HG02943 (cell line): ENCODE measurements at regions not wholly inside any gene's neighbourhood (a gene's known extent, or its start where the extent isn't known, plus 50 kb on each side); places are given as distances from the start of the nearest gene placed in this dataset.

ENCODE experiments used
- ATAC-seq: cut with Tn5 transposase; IDR thresholded peaks from one replicate; pipeline ENCODE4 v1.9.1; 2021; ENCODE audit warnings: mild to moderate bottlenecking, low read depth, moderate library complexity; ENCODE audit not compliant: unreplicated experiment

DNA sequence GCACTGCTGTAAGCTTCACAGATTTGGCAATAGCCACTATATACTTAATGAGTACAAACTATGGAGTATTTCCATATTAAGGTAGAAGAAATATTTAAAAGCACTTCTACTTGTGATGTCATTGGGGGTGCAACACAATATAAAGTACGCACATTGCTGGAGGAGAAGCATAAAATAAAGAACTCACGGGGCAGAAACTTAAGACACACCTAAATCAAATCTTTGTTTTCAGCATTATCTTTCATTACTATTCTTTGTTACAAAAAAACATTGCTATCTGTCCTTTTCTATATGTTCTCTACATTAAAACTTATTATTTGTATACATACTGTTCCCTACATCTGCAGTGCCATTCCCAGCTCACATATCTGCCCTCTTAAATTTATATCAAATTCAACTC lies 93.3 kb upstream of the VPREB1 start:
- ATAC-seq = no peak

DNA sequence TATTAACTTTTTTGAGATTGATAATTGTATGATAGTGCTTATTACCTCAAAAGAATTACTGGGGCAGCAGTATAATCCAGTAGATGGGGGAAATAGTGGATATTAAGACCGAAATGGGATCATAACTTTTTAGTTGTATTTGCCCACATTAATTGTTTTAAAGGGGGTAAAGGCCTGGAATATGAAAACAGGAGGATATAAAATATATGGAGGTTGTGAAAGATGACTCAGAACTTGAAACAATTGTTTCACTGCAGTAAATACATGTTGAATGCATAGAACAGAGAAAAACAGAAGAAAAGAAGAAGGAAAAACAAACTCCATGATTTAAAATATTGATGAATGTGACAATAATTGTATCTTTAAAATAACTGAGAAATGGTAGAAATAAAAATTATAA lies 94.1 kb upstream of the VPREB1 start:
- no peak for ATAC-seq

DNA sequence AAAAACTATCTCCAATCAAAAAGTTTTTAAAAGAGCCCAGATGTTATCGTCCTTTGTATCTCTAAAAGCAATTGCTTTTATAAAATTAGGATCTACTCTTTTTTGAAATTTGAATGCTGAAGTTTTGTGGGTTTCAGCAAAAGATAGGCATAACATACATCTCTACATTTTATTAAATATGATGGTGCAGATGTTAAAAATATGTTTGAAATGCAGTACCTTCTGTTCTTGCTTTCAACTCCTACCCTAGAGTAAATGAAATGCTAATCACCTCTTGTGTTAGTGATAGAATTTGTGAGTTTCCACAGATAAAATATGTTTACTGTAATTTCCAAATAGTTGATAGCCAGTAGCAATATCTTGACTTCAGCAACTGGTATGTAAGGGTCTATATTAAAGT lies 95.7 kb upstream of the VPREB1 start:
- ATAC-seq = no peak

DNA sequence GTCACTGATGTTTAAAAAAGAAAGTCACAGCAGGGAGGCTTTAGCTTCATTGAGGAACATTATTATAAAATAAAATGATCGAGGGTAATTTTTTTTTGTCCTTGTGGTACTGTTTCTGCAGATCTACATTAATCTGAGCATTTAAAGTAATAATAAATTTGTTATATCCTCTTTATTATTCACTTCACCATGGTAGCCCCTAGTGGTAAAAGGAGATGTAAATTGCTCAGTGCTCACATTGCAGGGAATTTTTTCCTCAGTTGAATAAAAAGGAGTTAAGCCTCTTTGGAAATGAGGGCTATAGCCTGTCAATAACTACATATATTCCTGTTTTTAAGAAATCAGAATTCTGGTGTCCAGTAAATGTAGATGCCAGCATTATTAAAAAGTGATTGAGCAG lies 99.7 kb upstream of the VPREB1 start:
- ATAC-seq = no peak

DNA sequence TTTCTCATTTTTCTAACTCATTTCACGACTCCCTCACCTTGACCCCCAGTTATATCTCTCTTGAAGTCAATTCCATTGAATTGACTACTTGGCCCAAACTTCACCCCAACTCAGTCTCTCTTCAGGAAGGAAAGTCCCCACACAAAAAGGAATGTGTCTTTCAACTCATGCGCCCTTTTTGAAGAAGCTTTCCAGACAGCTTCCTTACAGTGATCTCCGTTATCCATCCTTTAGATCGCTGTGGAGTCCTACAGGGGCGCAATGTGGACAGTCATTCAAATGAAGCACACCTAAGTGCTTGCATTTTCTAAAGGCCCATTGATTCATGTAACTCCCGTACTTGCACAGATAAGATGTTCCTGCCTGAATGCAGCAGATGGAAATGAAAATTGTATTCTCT lies 101.1 kb upstream of the VPREB1 start:
- no peak for ATAC-seq

DNA sequence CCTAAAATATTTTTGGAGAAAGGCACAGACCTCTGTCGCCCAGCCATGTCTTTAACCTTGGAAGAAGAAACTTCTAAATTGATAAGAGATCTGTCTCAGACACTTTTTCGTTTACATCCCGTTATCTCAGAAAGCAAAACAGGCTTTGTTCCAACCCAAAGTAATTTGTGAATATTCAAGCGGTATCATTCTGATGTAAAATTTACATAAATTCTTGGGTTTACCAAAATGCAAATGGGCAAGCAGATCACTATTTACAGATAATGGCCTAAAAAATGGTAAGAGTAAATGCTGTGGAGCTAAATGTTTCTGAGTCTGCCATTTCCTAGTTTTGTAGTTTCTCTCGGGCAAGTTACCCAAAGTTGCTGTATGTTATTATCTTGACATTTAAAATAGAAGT lies 101.9 kb upstream of the VPREB1 start:
- ATAC-seq = no peak

DNA sequence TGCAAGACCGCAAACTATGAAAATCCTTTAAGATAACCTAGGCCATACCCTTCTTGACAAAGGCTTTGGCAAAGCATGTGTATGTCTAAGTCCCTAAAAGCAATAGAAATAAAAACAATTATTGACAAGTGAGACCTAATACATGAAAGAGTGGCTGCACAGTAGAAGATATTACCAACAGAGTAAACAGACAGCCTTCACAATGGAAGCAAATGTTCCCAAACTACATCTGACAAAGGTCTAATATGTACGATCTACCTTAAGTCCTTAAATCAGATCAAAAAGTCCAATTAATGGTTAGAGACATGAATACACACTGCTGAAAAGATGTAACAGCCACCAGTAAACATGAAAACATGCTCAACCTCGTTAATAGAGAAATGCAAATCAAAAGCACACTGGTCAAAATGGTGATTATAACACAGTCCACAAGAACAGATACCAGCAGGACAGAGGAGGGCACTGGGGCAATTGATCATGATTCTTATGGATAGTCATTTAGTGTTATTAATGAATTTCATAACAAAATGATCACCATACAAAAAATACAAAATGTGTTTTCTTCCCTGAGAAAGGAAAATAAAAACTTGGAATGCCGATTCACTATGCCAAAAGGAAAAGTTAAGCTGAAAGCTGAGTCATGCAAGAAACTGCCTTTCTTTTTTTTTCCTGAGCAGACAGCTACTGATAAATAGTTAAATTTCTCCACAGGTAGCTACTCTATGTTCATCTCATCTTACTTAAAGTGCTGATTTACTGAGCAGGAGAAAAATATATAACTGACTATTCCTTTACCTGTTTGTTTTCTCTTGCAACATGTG lies 102.6 kb upstream of the VPREB1 start:
- no peak for ATAC-seq

DNA sequence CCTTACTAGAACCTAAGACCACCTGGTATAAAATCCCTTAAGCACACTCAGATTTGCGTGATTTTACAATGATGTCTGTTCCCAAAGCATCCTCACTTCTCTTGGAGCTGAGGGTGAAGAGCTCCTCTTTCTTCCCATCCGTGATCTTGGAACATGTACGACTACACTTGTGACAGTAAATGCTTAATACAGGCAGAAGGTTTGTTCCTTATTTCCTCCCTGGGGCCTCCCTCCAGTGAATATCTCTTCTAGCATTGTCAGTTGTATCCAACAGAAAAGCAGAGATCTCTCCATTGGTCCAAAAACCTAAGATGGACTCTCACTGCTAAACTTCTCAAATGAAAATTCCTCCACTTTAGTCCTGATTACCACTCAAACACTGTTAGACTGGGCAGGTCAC lies 103.6 kb upstream of the VPREB1 start:
- no peak for ATAC-seq

DNA sequence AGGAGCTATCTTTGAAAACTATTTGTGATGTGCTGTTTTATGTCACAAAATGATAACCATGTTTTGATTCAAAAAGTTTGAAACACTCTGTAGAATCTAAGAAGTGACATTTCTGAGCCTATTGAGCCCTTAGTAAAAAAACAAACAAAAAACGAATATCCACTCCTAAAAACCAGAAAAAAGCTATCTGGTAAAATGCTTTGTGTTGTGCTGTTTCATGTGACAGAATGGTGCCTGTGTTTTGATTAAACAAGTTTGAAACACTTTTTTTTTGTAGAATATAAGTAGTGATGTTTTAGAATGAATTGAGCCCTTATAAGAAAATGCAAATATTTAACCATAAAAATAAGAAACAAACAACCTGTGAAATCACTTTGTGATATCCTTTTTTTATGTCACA lies 105.2 kb upstream of the VPREB1 start:
- no peak for ATAC-seq

DNA sequence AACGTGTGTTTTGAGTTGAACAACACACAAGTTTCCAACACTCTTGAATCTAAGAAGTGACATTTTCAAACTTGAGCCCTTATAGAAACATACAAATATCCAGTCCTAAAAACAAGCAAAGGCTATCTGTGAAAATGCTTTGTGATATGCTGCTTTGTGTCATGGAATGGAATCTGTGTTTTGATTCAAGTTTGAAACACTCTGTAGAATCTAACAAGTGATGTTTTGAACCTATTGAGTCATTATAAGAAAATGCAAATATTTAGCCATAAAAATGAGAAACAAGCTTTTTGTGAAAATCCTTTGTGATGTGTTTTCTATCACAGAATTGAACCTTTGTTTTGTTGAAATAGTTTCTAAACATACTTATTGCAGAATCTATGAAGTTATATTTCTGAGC lies 105.7 kb upstream of the VPREB1 start:
- no peak for ATAC-seq

DNA sequence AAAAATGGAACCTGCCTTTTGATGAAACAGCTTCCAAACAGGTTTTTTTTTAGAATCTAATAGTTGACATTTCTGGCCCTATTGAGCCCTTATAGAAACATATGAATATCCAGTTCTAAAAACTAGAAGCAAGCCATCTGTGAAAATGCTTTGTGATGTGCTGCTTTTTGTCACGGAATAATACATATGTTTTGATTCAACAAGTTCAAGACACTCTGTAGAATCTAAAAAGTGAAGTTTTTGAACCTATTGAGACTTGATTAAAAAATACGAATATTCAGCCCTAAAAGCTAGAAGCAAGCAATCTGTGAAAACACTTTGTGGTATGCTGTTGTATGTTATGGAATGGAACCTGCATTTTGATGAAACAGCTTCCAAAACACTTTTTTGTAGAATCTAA lies 106.7 kb upstream of the VPREB1 start:
- ATAC-seq = no peak

DNA sequence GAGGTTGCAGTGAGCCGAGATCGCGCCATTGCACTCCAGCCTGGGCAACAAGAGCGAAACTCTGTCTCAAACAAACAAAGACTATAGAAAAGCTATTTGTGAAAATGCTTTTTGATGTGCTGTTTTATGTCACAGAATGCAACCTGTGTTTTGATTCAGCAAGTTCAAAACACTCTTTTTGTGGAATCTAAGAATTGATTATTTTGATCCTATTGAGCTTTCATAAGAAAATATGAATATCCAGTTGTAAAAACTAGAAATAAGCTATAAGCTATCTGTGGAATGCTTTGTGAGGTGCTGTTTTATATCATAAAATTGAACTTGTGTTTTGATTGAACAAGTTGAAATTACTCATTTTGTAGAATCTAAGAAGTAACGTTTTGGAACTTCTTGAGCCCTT lies 110.7 kb upstream of the VPREB1 start:
- no peak for ATAC-seq

DNA sequence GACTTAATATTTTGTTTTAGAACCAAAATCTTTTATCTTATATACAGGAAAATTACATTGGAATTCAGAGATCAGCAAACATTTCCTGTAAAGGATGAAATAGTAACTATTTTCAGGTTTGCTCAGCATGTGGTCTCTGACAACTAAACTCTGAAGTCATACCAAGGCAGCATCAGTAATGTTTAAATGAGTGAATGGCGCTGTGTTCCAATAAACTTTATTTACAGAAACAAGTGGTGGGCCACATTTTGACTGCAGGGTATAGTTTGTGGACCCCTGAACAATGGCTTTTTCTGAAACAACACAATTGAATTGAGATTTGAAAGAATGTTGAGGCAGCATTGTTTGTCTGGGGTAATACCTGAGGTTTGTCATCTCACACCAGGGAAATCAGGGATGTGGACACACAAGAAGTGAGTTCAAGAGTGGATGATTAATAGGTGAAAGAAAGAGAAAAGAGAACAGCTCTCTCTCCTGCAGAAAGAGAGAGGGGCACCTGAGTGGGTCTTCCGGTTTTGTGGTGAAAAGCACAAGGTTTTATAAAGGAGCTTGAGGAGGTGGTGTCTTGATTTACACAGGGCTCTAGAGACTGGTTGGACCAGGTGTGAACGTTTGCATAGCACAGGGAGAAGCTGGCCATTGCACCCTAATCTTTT lies 113.5 kb upstream of the VPREB1 start:
- ATAC-seq = no peak

DNA sequence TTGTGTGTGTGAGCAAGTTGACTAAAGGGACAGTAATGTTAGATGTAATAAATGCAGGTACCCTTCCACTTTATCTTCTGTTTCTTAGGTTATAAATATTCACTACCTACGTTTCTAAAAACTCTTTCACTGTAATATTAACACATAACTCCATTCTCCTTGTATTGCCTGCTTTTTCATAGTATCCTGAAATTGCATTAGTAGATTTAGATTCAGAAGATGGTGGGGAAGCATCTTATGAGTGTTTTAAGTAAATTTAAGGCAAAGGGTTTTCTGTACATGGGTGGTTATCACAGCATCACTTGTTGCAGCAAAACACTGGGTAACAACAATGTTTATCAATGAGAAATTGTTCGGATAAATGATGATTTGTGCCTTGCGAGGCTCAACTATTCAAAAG lies 115.2 kb upstream of the VPREB1 start:
- no peak for ATAC-seq

DNA sequence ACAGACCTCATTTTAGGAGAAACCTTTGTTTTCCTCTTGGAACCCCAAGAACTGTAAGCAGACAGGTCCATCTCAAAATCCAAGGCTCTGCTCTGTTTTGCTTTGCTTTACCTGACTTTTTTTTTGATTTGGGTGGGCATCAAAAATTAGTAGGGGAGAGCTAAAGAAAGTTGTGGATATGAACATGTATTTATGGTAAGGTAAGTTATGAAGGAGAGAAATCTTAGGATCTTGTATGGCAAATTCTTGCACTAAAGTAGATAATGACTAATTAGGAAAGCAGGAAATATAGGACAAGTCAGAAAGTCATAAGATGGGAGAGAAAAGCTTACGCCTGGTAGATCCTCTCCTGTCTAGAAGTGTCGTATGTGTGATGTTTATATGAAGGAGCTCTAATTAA lies 116.1 kb upstream of the VPREB1 start:
- ATAC-seq = no peak

DNA sequence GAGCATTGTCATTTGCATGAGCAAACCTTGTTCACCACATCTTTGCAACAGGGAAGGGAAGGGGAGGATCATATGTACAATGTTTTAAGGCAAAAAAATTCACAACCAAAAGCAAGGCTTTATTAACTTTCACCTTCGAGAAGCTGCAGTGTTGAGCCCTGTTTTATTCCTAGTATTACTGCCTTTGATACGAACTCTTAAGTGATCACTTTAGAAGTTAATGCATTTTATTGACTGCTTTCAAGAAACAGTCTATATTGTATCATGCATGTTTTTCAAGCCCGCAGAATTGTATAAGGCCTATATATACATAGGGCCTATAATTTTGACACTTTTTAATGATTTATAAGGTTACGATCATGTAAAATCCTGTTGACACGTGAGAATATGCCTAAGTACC lies 117.5 kb upstream of the VPREB1 start:
- ATAC-seq = no peak

DNA sequence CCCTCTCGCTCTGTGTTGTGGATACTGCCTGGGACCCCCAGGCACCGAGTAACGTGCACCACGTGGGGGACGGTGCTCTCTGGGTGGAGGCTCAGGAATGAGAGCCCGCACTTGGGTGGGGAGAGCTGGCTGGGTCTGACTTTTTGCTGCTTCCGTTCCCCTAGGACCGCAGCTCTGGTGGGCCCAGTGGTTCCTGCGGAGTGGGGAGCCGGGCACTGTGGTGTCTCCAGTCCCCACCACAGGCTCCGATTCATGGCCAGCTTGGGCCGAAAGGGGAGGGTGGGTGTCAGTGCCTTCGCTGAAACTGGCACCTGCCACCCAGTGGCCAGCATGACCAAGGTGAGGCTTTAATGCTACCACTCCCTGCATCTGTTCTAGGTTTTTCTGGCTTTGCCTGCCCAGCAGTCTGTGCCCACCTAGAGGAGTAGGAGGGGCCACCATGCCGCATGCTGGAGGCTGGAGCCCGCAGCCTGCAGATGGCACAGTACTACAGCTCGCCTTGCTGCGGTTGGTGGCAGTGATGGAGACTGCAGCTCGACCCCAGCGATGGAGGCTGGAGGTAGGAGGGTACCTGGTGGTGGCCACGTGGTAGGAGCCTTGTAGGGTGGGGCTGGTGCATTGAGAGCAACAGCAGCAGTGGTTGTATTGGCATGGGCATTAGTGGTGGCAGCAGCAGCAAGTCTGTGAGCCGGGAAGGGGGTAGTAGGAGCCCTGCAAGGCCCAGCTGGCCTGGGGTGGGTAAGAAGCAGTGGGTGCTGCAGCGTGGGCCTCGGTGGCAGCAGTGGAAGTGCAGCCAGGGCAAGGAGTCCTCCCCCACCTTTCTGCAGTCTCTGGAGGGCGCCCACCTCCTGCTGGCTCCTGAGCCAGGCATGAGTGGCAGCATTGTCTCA lies 118.8 kb upstream of the VPREB1 start:
- ATAC-seq = no peak

DNA sequence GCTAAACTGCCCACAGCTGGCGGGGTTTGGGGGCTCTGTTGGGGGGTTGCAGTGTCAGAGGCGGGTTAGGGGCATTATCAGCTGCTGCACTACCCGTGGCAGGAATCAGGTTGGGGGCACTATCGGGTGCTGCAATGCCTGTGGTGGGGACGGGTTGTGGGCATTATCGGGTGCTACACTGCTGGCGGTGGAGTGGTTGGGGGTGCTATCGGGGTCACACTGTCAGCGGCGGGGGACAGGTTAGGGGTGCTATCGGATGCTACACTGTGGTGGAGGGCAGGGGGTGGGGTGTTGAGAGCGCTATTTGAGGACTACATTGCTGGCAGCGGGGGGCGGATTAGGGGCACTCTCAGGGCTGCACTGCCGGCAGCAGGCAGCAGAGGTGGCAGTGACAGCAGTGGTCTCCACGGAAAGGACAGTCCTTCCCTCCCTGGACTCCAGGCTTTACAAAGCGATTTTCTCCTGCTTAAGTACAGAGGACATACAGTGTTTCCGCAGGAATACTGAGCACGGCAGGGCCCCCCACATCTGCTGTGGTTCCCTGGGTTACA lies 119.5 kb upstream of the VPREB1 start:
- no peak for ATAC-seq

DNA sequence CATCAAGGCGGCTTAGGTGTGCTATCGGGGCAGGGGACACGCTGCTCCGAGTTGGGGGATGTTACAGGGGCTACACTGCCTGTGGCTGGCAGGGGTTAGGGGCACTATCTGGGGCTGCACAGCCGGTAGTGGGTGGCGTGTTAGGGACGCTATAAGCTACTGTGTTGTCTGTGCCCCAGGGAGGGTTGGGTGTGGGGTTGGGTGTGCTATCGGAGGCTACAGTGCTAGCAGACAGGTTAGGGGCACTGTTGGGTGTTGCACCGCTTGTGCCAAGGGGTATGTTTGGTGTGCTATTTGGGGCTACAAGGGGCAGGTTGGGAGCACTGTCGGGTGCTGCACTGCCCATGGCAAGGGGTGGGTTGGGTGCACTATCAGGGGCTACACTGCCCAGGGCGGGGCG lies 120.2 kb upstream of the VPREB1 start:
- no peak for ATAC-seq

DNA sequence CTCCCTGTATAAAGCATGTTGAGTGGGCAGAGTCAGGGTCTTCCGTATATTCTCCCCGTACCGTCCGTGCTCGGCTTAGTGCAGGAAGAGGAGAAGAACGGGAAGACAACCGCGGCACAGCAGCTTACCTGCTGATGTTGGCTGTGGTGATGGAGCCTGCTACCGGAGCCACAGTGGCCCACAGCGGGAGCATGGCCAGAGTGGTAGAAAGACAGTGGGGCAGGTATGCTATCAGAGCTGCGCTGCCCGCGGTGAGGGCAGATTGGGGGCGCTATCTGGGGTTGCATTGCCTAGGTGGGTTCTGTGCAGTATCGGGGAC lies 120.7 kb upstream of the VPREB1 start:
- no peak for ATAC-seq
